Activated CD4-positive, alpha-beta T cell treated with anti-CD3 and anti-CD28 coated beads, Interleukin-2, amount 10 ng/mL, durations not matched to agents 24 days and 14 days (primary cell): ENCODE measurements at regions not wholly inside any gene's neighbourhood (a gene's known extent, or its start where the extent isn't known, plus 50 kb on each side); places are given as distances from the start of the nearest gene placed in this dataset.

Experiments
- DNase-seq: peaks from one replicate; pipeline ENCODE4 v3.0.0; 2022
- H3K27ac Mint-ChIP-seq: one replicate; pipeline ENCODE4 v1.8.0; 2022; ENCODE audit warnings: mild to moderate bottlenecking, mixed read lengths
- H3K27me3 Mint-ChIP-seq: one replicate; pipeline ENCODE4 v1.8.0; 2022; ENCODE audit warnings: mixed read lengths
- H3K36me3 Mint-ChIP-seq: one replicate; pipeline ENCODE4 v1.8.0; 2022; ENCODE audit warnings: low read depth, mild to moderate bottlenecking, mixed read lengths
- H3K4me1 Mint-ChIP-seq: one replicate; pipeline ENCODE4 v1.8.0; 2021; ENCODE audit warnings: mixed read lengths
- H3K4me3 Mint-ChIP-seq: one replicate; pipeline ENCODE4 v1.8.0; 2022; ENCODE audit warnings: mild to moderate bottlenecking, moderate library complexity, mixed read lengths
- H3K9me3 Mint-ChIP-seq: one replicate; pipeline ENCODE4 v1.8.0; 2021; ENCODE audit warnings: mixed read lengths
- intact Hi-C: fragments of 100-400 bp; cut with micrococcal nuclease; formaldehyde crosslinking; loops from one replicate; pipeline ENCODE4 v1.15.1; 2023

- H3K36me3 Mint-ChIP-seq = peaks cover 12% of the 10 kb centered on the region
- intact Hi-C loops = no loop called here
- no peaks in the 10 kb centered on the region for H3K27me3 Mint-ChIP-seq
- peaks cover 46% of the 10 kb centered on the region for H3K4me1 Mint-ChIP-seq
- H3K9me3 Mint-ChIP-seq = peaks cover 13% of the 10 kb centered on the region
- no peak overlapping the region for H3K4me3 Mint-ChIP-seq
- H3K27ac Mint-ChIP-seq = no peak overlapping the region
- DNase-seq = no peak
Observed at GRCh38 chr3:18734309-18734708, 309.2 kb upstream of the SATB1 start.

GRCh38 chr3:18732474-18732873 lies 307.3 kb upstream of the SATB1 start:
- peak; percentile 46 for DNase-seq

GRCh38 chr3:18730491-18730890 lies 305.4 kb upstream of the SATB1 start:
- H3K36me3 Mint-ChIP-seq = peaks cover 9% of the 10 kb centered on the region
- H3K9me3 Mint-ChIP-seq = peaks cover 18% of the 10 kb centered on the region
- no peak overlapping the region for H3K4me3 Mint-ChIP-seq
- no peak overlapping the region for H3K27ac Mint-ChIP-seq
- intact Hi-C loops = no loop called here
- no peaks in the 10 kb centered on the region for H3K27me3 Mint-ChIP-seq
- no peak for DNase-seq
- peaks cover 42% of the 10 kb centered on the region for H3K4me1 Mint-ChIP-seq

More at GRCh38 chr3:18732474-18732873, 307.3 kb upstream of the SATB1 start:
- Mint-ChIP-seq H3K27ac (no peak overlapping the region), H3K4me1 (peaks cover 39% of the 10 kb centered on the region), H3K9me3 (peaks cover 15% of the 10 kb centered on the region), H3K4me3 (no peak overlapping the region), H3K27me3 (no peaks in the 10 kb centered on the region), H3K36me3 (peaks cover 9% of the 10 kb centered on the region)
- intact Hi-C loops = no loop called here

- DNase-seq = no peak
- intact Hi-C loops = no loop called here
- Mint-ChIP-seq H3K27ac (no peak overlapping the region), H3K36me3 (peaks cover 8% of the 10 kb centered on the region), H3K4me1 (peaks cover 50% of the 10 kb centered on the region), H3K27me3 (no peaks in the 10 kb centered on the region), H3K9me3 (peaks cover 13% of the 10 kb centered on the region), H3K4me3 (no peak overlapping the region)
Observed at GRCh38 chr3:18729671-18730070, 304.5 kb upstream of the SATB1 start.

GRCh38 chr3:18725668-18726407 lies 300.7 kb upstream of the SATB1 start:
- intact Hi-C loops = loop anchor here (1.0 kb wide), 2 partner anchors 9 to 13 kb away; no protein-coding TSS in a partner anchor
- Mint-ChIP-seq H3K27me3 (no peaks in the 10 kb centered on the region), H3K9me3 (peaks cover 9% of the 10 kb centered on the region), H3K4me3 (peak overlapping the region; percentile 71), H3K4me1 (peaks cover 58% of the 10 kb centered on the region), H3K36me3 (peaks cover 10% of the 10 kb centered on the region), H3K27ac (peak overlapping the region; percentile 96)
- peak; percentile 83 for DNase-seq

GRCh38 chr3:18724456-18724855 lies 299.3 kb upstream of the SATB1 start:
- peak overlapping the region; percentile 71 for H3K4me3 Mint-ChIP-seq
- peaks cover 4% of the 10 kb centered on the region for H3K9me3 Mint-ChIP-seq
- H3K36me3 Mint-ChIP-seq = peaks cover 17% of the 10 kb centered on the region
- no peaks in the 10 kb centered on the region for H3K27me3 Mint-ChIP-seq
- peak overlapping the region; percentile 96 for H3K27ac Mint-ChIP-seq
- intact Hi-C loops = no loop called here
- peaks cover 49% of the 10 kb centered on the region for H3K4me1 Mint-ChIP-seq
- peak; percentile 71 for DNase-seq

GRCh38 chr3:18723206-18723810 lies 298.2 kb upstream of the SATB1 start:
- peaks cover 8% of the 10 kb centered on the region for H3K9me3 Mint-ChIP-seq
- peak overlapping the region; percentile 96 for H3K27ac Mint-ChIP-seq
- H3K4me3 Mint-ChIP-seq = peak overlapping the region; percentile 71
- H3K27me3 Mint-ChIP-seq = no peaks in the 10 kb centered on the region
- peaks cover 54% of the 10 kb centered on the region for H3K4me1 Mint-ChIP-seq
- peaks cover 25% of the 10 kb centered on the region for H3K36me3 Mint-ChIP-seq
- peak; percentile 63 for DNase-seq
- intact Hi-C loops = no loop called here

- intact Hi-C loops = no loop called here
- Mint-ChIP-seq H3K4me1 (peaks cover 58% of the 10 kb centered on the region), H3K4me3 (no peak overlapping the region), H3K27ac (no peak overlapping the region), H3K27me3 (no peaks in the 10 kb centered on the region), H3K9me3 (peaks cover 11% of the 10 kb centered on the region), H3K36me3 (peaks cover 29% of the 10 kb centered on the region)
- DNase-seq = peak; percentile 54
Observed at GRCh38 chr3:18720543-18720942, 295.4 kb upstream of the SATB1 start.

- H3K27me3 Mint-ChIP-seq = no peaks in the 10 kb centered on the region
- peaks cover 31% of the 10 kb centered on the region for H3K36me3 Mint-ChIP-seq
- peak; percentile 64 for DNase-seq
- intact Hi-C loops = loop anchor here (1.0 kb wide), 2 partner anchors 8 to 24 kb away; no protein-coding TSS in a partner anchor
- peak overlapping the region; percentile 56 for H3K4me3 Mint-ChIP-seq
- H3K27ac Mint-ChIP-seq = peak overlapping the region; percentile 95
- peaks cover 56% of the 10 kb centered on the region for H3K4me1 Mint-ChIP-seq
- H3K9me3 Mint-ChIP-seq = peaks cover 11% of the 10 kb centered on the region
Observed at GRCh38 chr3:18717598-18717997, 292.5 kb upstream of the SATB1 start.

- DNase-seq = peak; percentile 56
- peak overlapping the region; percentile 43 for H3K4me3 Mint-ChIP-seq
- peaks cover 62% of the 10 kb centered on the region for H3K4me1 Mint-ChIP-seq
- H3K36me3 Mint-ChIP-seq = peaks cover 31% of the 10 kb centered on the region
- H3K27me3 Mint-ChIP-seq = no peaks in the 10 kb centered on the region
- H3K9me3 Mint-ChIP-seq = peaks cover 11% of the 10 kb centered on the region
- intact Hi-C loops = loop anchor here (1.0 kb wide), 2 partner anchors 8 to 24 kb away; no protein-coding TSS in a partner anchor
- peak overlapping the region; percentile 95 for H3K27ac Mint-ChIP-seq
Observed at GRCh38 chr3:18716821-18717220, 291.7 kb upstream of the SATB1 start.

- intact Hi-C loops = no loop called here
- Mint-ChIP-seq H3K4me1 (peaks cover 65% of the 10 kb centered on the region), H3K9me3 (peaks cover 11% of the 10 kb centered on the region), H3K4me3 (peak overlapping the region; percentile 43), H3K36me3 (peaks cover 31% of the 10 kb centered on the region), H3K27ac (peak overlapping the region; percentile 95), H3K27me3 (no peaks in the 10 kb centered on the region)
- peak; percentile 66 for DNase-seq
Observed at GRCh38 chr3:18716101-18716500, 291.0 kb upstream of the SATB1 start.

GRCh38 chr3:18715208-18715607 lies 290.1 kb upstream of the SATB1 start:
- H3K4me3 Mint-ChIP-seq = peak overlapping the region; percentile 43
- intact Hi-C loops = no loop called here
- H3K9me3 Mint-ChIP-seq = peaks cover 11% of the 10 kb centered on the region
- H3K36me3 Mint-ChIP-seq = peaks cover 26% of the 10 kb centered on the region
- H3K27me3 Mint-ChIP-seq = no peaks in the 10 kb centered on the region
- peaks cover 70% of the 10 kb centered on the region for H3K4me1 Mint-ChIP-seq
- DNase-seq = peak; percentile 61
- H3K27ac Mint-ChIP-seq = peak overlapping the region; percentile 95

- Mint-ChIP-seq H3K27ac (peak overlapping the region; percentile 99), H3K9me3 (peaks cover 11% of the 10 kb centered on the region), H3K4me1 (peaks cover 70% of the 10 kb centered on the region), H3K36me3 (peaks cover 28% of the 10 kb centered on the region), H3K4me3 (peak overlapping the region; percentile 78), H3K27me3 (no peaks in the 10 kb centered on the region)
- DNase-seq = no peak
- intact Hi-C loops = loop anchor here (1.0 kb wide), 7 partner anchors 28 to 268 kb away; no protein-coding TSS in a partner anchor
Observed at GRCh38 chr3:18713577-18713951, 288.4 kb upstream of the SATB1 start.
